HEK293T (cell line): ENCODE measurements at regions not wholly inside any gene's neighbourhood (a gene's known extent, or its start where the extent isn't known, plus 50 kb on each side); places are given as distances from the start of the nearest gene placed in this dataset.

Experiments
- ARNT ChIP-seq: fragments of 450-650 bp; IDR thresholded peaks from 2 replicates; pipeline ENCODE4 v1.6.1; 2017; ENCODE audit warnings: mild to moderate bottlenecking
- BHLHE40 ChIP-seq: fragments of 450-650 bp; IDR thresholded peaks from 2 replicates; pipeline ENCODE4 v1.6.1; 2016; ENCODE audit warnings: mild to moderate bottlenecking, moderate library complexity, borderline replicate concordance
- CTBP1 ChIP-seq: fragments of 450-650 bp; IDR thresholded peaks from 2 replicates; pipeline ENCODE4 v1.6.1; 2016; ENCODE audit warnings: borderline replicate concordance
- ELF4 ChIP-seq: fragments of 450-650 bp; IDR thresholded peaks from 2 replicates; pipeline ENCODE4 v1.6.1; 2017; ENCODE audit warnings: antibody characterized with exemption
- FOXK2 ChIP-seq: fragments of 450-650 bp; IDR thresholded peaks from 2 replicates; pipeline ENCODE4 v1.6.1; 2016; ENCODE audit warnings: mild to moderate bottlenecking
- LEF1 ChIP-seq: fragments of 450-650 bp; IDR thresholded peaks from 2 replicates; pipeline ENCODE4 v1.6.1; 2017; ENCODE audit warnings: mild to moderate bottlenecking, borderline replicate concordance
- NFRKB ChIP-seq: fragments of 450-650 bp; IDR thresholded peaks from 2 replicates; pipeline ENCODE4 v1.6.1; 2016; ENCODE audit warnings: mild to moderate bottlenecking, moderate library complexity
- SP1 ChIP-seq: fragments of 450-650 bp; IDR thresholded peaks from 2 replicates; pipeline ENCODE4 v1.6.1; 2017
- SUZ12 ChIP-seq: fragments of 450-650 bp; IDR thresholded peaks from 2 replicates; pipeline ENCODE4 v1.6.1; 2016; ENCODE audit warnings: mild to moderate bottlenecking
- ZNF384 ChIP-seq: fragments of 450-650 bp; IDR thresholded peaks from 2 replicates; pipeline ENCODE4 v1.6.1; 2016

DNA sequence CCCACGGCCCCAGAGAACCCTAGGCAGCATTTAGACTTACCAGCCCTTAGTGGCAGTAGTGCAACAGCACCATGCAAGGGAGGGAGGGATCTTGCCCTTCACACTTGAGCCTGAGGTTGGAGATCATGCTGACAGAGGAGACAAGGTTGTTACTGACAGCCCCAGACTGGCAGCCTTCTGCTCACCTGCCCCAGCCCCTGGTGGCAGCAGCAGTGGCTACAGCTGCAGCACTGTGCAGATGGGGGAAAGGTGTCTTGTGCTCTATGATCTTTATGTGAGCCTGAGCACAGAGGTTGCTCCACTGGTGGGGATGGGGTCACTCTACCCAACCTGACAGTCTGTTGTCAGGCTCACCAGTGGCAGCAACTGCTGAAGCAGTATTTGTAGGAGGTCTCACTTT is 501.2 kb upstream of the LRRTM4 start:
- TF ChIP-seq FOXK2 (no peak), ELF4 (no peak), BHLHE40 (no peak), ZNF384 (no peak), SUZ12 (no peak), NFRKB (no peak), CTBP1 (no peak), ARNT (no peak), SP1 (no peak), LEF1 (no peak)
